ENCODE measurements at regions not wholly inside any gene's neighbourhood (a gene's known extent, or its start where the extent isn't known, plus 50 kb on each side); places are given as distances from the start of the nearest gene placed in this dataset.

DNA sequence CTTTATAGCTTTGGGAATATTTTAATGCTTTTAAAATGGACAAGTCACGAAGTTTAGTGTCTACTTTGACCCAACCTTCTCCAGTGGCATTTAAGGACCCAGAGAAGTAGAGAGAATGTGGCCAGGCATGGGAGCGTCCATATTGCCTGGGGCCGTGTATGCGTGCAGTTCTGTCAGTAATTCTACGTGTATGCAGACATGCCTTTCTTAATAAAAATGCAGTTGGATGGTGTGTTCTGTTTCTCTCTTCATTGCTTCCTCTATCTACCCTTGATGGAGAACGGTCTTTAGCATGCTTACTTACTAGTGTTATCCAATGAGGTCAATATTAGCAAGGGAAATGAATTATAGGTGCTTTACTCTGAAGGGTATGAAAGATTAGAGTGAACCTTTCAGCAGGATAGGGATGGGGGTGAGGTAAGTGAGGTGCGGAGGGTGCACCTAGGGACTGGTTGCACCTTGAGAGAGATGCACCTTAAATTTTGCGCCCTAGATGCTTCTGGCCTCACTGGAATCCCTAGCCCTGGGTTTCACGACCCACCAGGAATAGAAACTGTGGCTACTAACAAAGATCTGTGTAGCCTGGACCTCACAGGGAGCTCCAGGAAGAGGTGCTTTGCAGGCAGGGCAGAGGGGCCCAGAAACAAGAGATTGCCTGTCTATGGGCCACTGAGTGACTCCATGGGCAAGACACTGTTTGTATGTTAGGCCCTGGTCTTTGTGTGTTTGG is 194.3 kb downstream of the MYCN start:
- Histone ChIP-seq H3K4me3 (no peak overlapping the region), H3K36me3 (no peaks in the 10 kb centered on the region), H3K4me1 (no peaks in the 10 kb centered on the region), H3K9me3 (no peaks in the 10 kb centered on the region), H3K27ac (no peak overlapping the region), H3K27me3 (no peaks in the 10 kb centered on the region)
- ATAC-seq: no peak
- WGBS, 2 donors (ENCODE audit: low coverage in 1 of 2): 90 to 94% methylated on average over 8 of the region's 9 CpGs
- no peak for TF ChIP-seq EP300 (IDR thresholded peaks at IDR 0.05)
- TF ChIP-seq, protein P1, sequence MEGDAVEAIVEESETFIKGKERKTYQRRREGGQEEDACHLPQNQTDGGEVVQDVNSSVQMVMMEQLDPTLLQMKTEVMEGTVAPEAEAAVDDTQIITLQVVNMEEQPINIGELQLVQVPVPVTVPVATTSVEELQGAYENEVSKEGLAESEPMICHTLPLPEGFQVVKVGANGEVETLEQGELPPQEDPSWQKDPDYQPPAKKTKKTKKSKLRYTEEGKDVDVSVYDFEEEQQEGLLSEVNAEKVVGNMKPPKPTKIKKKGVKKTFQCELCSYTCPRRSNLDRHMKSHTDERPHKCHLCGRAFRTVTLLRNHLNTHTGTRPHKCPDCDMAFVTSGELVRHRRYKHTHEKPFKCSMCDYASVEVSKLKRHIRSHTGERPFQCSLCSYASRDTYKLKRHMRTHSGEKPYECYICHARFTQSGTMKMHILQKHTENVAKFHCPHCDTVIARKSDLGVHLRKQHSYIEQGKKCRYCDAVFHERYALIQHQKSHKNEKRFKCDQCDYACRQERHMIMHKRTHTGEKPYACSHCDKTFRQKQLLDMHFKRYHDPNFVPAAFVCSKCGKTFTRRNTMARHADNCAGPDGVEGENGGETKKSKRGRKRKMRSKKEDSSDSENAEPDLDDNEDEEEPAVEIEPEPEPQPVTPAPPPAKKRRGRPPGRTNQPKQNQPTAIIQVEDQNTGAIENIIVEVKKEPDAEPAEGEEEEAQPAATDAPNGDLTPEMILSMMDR (IDR thresholded peaks at IDR 0.05): no peak
- TF ChIP-seq POLR2AphosphoS5 (IDR thresholded peaks at IDR 0.05): no peak
- no peak for TF ChIP-seq POLR2A (IDR thresholded peaks at IDR 0.05)

DNA sequence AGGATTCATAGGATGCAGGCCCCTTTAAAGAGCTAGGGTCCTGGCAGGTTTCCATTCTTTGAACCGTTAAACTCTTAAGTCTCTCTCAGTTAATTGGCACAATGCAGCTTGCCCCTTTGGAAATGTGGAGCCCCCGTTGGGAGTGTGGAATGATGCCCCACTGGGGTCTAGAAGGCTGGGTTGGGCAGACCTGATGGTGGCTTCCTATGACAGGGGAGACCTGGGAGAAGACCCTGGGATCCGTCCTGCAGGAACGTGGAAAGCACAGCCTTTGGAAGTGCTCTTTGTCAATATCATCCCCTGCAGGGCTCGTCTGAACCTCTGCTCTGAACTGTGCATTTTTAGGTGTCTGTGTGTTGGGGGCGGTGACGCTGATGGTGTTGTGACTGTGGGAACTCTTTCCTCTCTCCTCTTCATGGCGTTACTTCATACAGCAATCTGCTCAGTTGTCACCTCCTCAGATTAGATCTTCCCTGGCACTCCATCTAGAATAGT is 190.6 kb downstream of the MYCN start:
- no peaks in the 10 kb centered on the region for H3K36me3 ChIP-seq
- TF ChIP-seq EP300 (IDR thresholded peaks at IDR 0.05): no peak
- no peak for TF ChIP-seq POLR2AphosphoS5 (IDR thresholded peaks at IDR 0.05)
- TF ChIP-seq, protein P1 (IDR thresholded peaks at IDR 0.05): no peak
- TF ChIP-seq POLR2A (IDR thresholded peaks at IDR 0.05): no peak
- no peak for ATAC-seq
- H3K4me1 ChIP-seq: no peaks in the 10 kb centered on the region
- 67 to 97% methylated on average over 3 to 6 of the region's 8 CpGs for WGBS, 2 donors (ENCODE audit: low coverage in 1 of 2)
- no peaks in the 10 kb centered on the region for H3K27me3 ChIP-seq
- no peak overlapping the region for H3K4me3 ChIP-seq
- H3K9me3 ChIP-seq: no peaks in the 10 kb centered on the region
- no peak overlapping the region for H3K27ac ChIP-seq

DNA sequence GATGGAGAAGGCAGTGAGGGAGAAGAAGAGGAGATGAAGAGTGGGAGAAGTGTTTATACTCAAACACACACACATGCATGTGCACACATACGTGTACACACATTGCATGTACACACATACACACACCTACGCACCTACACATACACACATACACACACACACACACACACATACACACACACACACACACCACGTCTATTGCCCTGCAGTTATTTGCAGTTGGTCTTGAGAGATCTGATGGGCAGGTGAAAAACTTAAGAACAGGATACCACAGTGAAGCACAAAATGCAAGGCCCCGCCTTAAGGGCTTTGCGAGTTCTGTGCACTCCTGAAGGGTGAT is 190.2 kb downstream of the MYCN start:
- no peak for ATAC-seq
- no peaks in the 10 kb centered on the region for H3K9me3 ChIP-seq
- H3K4me3 ChIP-seq: no peak overlapping the region
- H3K27me3 ChIP-seq: no peaks in the 10 kb centered on the region
- H3K27ac ChIP-seq: no peak overlapping the region
- H3K4me1 ChIP-seq: no peaks in the 10 kb centered on the region
- no peaks in the 10 kb centered on the region for H3K36me3 ChIP-seq
- WGBS, 2 donors (ENCODE audit: low coverage in 1 of 2): 60% methylated on average over 3 of the region's 5 CpGs; no CpG with 5 or more reads in 1 of the 2 donors
- TF ChIP-seq EP300 (IDR thresholded peaks at IDR 0.05) (no peak), POLR2AphosphoS5 (IDR thresholded peaks at IDR 0.05) (no peak), POLR2A (IDR thresholded peaks at IDR 0.05) (no peak)
- TF ChIP-seq, protein P1 (IDR thresholded peaks at IDR 0.05): no peak

DNA sequence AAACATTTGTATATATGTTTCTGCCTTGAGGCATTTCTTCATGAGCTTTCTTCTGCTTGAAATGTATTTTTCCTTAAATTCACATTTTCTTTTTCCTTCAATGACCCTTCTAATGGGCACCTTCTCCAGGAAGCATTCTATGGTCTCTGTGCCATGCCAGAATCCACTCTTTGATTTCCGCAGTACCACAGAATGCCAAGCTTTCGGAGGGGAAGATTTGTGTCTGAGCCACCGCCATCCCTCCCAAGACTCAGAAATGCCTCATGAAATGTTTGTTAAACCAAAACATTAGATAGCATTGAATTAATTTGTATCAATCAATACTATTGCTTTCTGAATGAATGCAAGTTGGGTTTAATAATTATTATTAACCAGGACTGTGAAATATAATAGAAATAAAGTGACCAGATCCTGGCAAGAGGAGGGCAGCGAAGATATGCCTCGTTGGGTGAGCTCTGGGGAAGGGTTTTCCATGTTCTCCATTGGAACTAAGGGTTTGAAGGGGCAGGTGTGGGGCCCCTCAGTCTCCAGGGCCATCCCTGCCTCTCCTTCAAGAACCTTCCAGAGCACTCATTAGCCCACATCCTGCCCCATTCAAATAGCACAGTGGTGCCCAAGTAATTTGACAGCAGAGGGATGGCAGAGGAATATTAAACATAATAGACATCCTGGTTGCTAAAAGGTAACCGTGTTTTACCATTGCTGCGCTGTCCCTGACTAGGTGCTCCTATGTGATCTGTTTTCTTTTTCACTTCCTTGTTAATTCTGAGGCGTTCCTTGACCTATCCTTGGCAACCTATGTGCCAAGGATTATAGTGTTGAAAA is 189.6 kb downstream of the MYCN start:
- WGBS, 2 donors (ENCODE audit: low coverage in 1 of 2): 83 to 93% methylated on average over 4 to 8 of the region's 8 CpGs
- Histone ChIP-seq H3K27ac (no peak overlapping the region), H3K36me3 (no peaks in the 10 kb centered on the region), H3K4me1 (no peaks in the 10 kb centered on the region), H3K9me3 (no peaks in the 10 kb centered on the region), H3K27me3 (no peaks in the 10 kb centered on the region), H3K4me3 (no peak overlapping the region)
- no peak for ATAC-seq
- TF ChIP-seq, protein P1 (IDR thresholded peaks at IDR 0.05): no peak
- TF ChIP-seq EP300 (IDR thresholded peaks at IDR 0.05): no peak
- no peak for TF ChIP-seq POLR2A (IDR thresholded peaks at IDR 0.05)
- no peak for TF ChIP-seq POLR2AphosphoS5 (IDR thresholded peaks at IDR 0.05)

Data from gastroesophageal sphincter (tissue), 4 donors.